H9 (cell line): ENCODE measurements at regions not wholly inside any gene's neighbourhood (a gene's known extent, or its start where the extent isn't known, plus 50 kb on each side); places are given as distances from the start of the nearest gene placed in this dataset.

ENCODE experiments used
- DNase-seq: peaks from one replicate; pipeline ENCODE4 v3.0.0-alpha.2; 2017
- H2AFZ ChIP-seq: one replicate; pipeline ENCODE4 v1.6.1; 2013; ENCODE audit warnings: mild to moderate bottlenecking, low read length, control low read depth, moderate library complexity
- H2AK5ac ChIP-seq: 2 replicates; pipeline ENCODE4 v1.6.1; 2013; ENCODE audit warnings: low read length, control low read depth, mixed read lengths; ENCODE audit not compliant: insufficient read length
- H2BK120ac ChIP-seq: one replicate; pipeline ENCODE4 v1.6.1; 2013; ENCODE audit warnings: low read depth, mild to moderate bottlenecking, low read length, control low read depth, inconsistent platforms; ENCODE audit not compliant: poor library complexity, severe bottlenecking
- H2BK12ac ChIP-seq: 2 replicates; pipeline ENCODE4 v1.6.1; 2013; ENCODE audit warnings: low read length, control low read depth, mixed read lengths, low read depth; ENCODE audit not compliant: insufficient read length
- H2BK15ac ChIP-seq: 2 replicates; pipeline ENCODE4 v1.6.1; 2013; ENCODE audit warnings: low read depth, low read length, control low read depth
- H2BK20ac ChIP-seq: one replicate; pipeline ENCODE4 v1.6.1; 2013; ENCODE audit warnings: low read depth, mild to moderate bottlenecking, low read length, control low read depth, inconsistent platforms; ENCODE audit not compliant: poor library complexity, severe bottlenecking
- H2BK5ac ChIP-seq: 2 replicates; pipeline ENCODE4 v1.6.1; 2013; ENCODE audit warnings: low read length, control low read depth, mixed read lengths; ENCODE audit not compliant: insufficient read length
- H3K14ac ChIP-seq: 2 replicates; pipeline ENCODE4 v1.6.1; 2013; ENCODE audit warnings: low read length, control low read depth; ENCODE audit not compliant: insufficient read depth
- H3K18ac ChIP-seq: 2 replicates; pipeline ENCODE4 v1.6.1; 2013; ENCODE audit warnings: low read depth, mild to moderate bottlenecking, mixed read lengths, low read length, control low read depth; ENCODE audit not compliant: insufficient read length
- H3K23ac ChIP-seq: 2 replicates; pipeline ENCODE4 v1.6.1; 2013; ENCODE audit warnings: low read length, control low read depth, mixed read lengths, low read depth; ENCODE audit not compliant: insufficient read length
- H3K23me2 ChIP-seq: 2 replicates; pipeline ENCODE4 v1.6.1; 2013; ENCODE audit warnings: low read depth, mild to moderate bottlenecking, mixed read lengths, low read length, control low read depth; ENCODE audit not compliant: insufficient read length, poor library complexity, severe bottlenecking
- H3K27ac ChIP-seq: 2 replicates; pipeline ENCODE4 v1.5.1; 2013; ENCODE audit warnings: low read length, control low read depth, mixed read lengths, low read depth; ENCODE audit not compliant: insufficient read length
- H3K27me3 ChIP-seq: 2 replicates; pipeline ENCODE4 v1.6.1; 2013; ENCODE audit warnings: low read length, control low read depth, inconsistent platforms; ENCODE audit not compliant: insufficient read depth
- H3K4ac ChIP-seq: 2 replicates; pipeline ENCODE4 v1.6.1; 2013; ENCODE audit warnings: low read depth, mild to moderate bottlenecking, control low read depth, inconsistent platforms, low read length, moderate library complexity
- H3K4me1 ChIP-seq: 2 replicates; pipeline ENCODE4 v1.6.1; 2013; ENCODE audit warnings: low read length, control low read depth, inconsistent platforms; ENCODE audit not compliant: insufficient read depth
- H3K4me2 ChIP-seq: 2 replicates; pipeline ENCODE4 v1.6.1; 2013; ENCODE audit warnings: low read length, control low read depth, mixed read lengths; ENCODE audit not compliant: insufficient read length, insufficient read depth
- H3K56ac ChIP-seq: 2 replicates; pipeline ENCODE4 v1.6.1; 2013; ENCODE audit warnings: low read depth, mild to moderate bottlenecking, mixed read lengths, low read length, control low read depth; ENCODE audit not compliant: insufficient read length
- H3K79me1 ChIP-seq: 2 replicates; pipeline ENCODE4 v1.6.1; 2013; ENCODE audit warnings: low read depth, mild to moderate bottlenecking, moderate library complexity, low read length, control low read depth, inconsistent platforms; ENCODE audit not compliant: insufficient read depth, poor library complexity, severe bottlenecking
- H3K79me2 ChIP-seq: 2 replicates; pipeline ENCODE4 v1.6.1; 2013; ENCODE audit warnings: low read length, control low read depth, inconsistent platforms; ENCODE audit not compliant: insufficient read depth
- H3K9ac ChIP-seq: 2 replicates; pipeline ENCODE4 v1.6.1; 2013; ENCODE audit warnings: low read length, control low read depth, mixed read lengths; ENCODE audit not compliant: insufficient read length; ENCODE audit errors: extremely low read depth
- H3K9me3 ChIP-seq: one replicate; pipeline ENCODE4 v1.6.1; 2013; ENCODE audit warnings: low read depth, low read length, inconsistent platforms; ENCODE audit not compliant: control insufficient read depth
- H3T11ph ChIP-seq: one replicate; pipeline ENCODE4 v1.6.1; 2013; ENCODE audit warnings: mild to moderate bottlenecking, low read length, control low read depth, inconsistent platforms
- H4K20me1 ChIP-seq: one replicate; pipeline ENCODE4 v1.6.1; 2013; ENCODE audit not compliant: control insufficient read depth, insufficient read length, insufficient read depth
- H4K5ac ChIP-seq: 2 replicates; pipeline ENCODE4 v1.6.1; 2013; ENCODE audit warnings: low read depth, mild to moderate bottlenecking, mixed read lengths, low read length, control low read depth; ENCODE audit not compliant: insufficient read length
- H4K8ac ChIP-seq: replicated peaks from 2 replicates; pipeline ENCODE4 v1.6.1; 2013; ENCODE audit warnings: low read length, control low read depth, mixed read lengths, low read depth; ENCODE audit not compliant: insufficient read length
- H4K91ac ChIP-seq: 2 replicates; pipeline ENCODE4 v1.6.1; 2013; ENCODE audit warnings: low read depth, mild to moderate bottlenecking, moderate library complexity, mixed read lengths, low read length, control low read depth; ENCODE audit not compliant: insufficient read length
- H3K27ac Mint-ChIP-seq, 3 experiments: 2 replicates in 2 of 3; 3 replicates in 1 of 3; pipeline ENCODE4 v1.8.0; 2020 to 2021; ENCODE audit warnings: mixed read lengths in 3 of 3, mild to moderate bottlenecking in 1 of 3, moderate library complexity in 1 of 3
- H3K27me3 Mint-ChIP-seq: 2 replicates; pipeline ENCODE4 v1.8.0; 2021; ENCODE audit warnings: low read depth, mild to moderate bottlenecking, moderate library complexity, mixed read lengths
- H3K36me3 Mint-ChIP-seq, 3 experiments: 2 replicates in 2 of 3; 3 replicates in 1 of 3; pipeline ENCODE4 v1.8.0; 2020 to 2021; ENCODE audit warnings: low read depth in 3 of 3, mixed read lengths in 3 of 3; ENCODE audit not compliant: insufficient read depth in 1 of 3
- H3K4me1 Mint-ChIP-seq, 2 experiments: 2 replicates each; pipeline ENCODE4 v1.8.0; 2020; ENCODE audit warnings: mixed read lengths in 2 of 2
- H3K4me3 Mint-ChIP-seq, 2 experiments: 2 replicates in 1 of 2; 3 replicates in 1 of 2; pipeline ENCODE4 v1.8.0; 2020 to 2021; ENCODE audit warnings: mild to moderate bottlenecking in 2 of 2, mixed read lengths in 2 of 2, moderate library complexity in 1 of 2
- H3K9me3 Mint-ChIP-seq, 2 experiments: 2 replicates in 1 of 2; 3 replicates in 1 of 2; pipeline ENCODE4 v1.8.0; 2020; ENCODE audit warnings: mild to moderate bottlenecking in 2 of 2, mixed read lengths in 2 of 2, moderate library complexity in 1 of 2
- CTCF ChIP-seq: fragments of 200-600 bp; sonication (generic); conservative IDR thresholded peaks from 3 replicates; pipeline ENCODE4 v1.8.0; 2021; ENCODE audit warnings: antibody characterized with exemption, mild to moderate bottlenecking
- WGBS: extraction: QIAGEN DNeasy Blood & Tissue Kit; methylation state at CpG from one replicate; pipeline ENCODE4 v1.1.7; 2013; ENCODE audit warnings: missing lambda C conversion rate, low lambda C conversion rate, mixed read lengths; ENCODE audit not compliant: insufficient read length; ENCODE audit errors: extremely low coverage; 5-methylcytosine and 5-hydroxymethylcytosine counted together

GRCh38 chr5:167624053-167624452 lies 667.4 kb upstream of the WWC1 start:
- H4K20me1 ChIP-seq: no peaks in the 10 kb centered on the region
- H2BK15ac ChIP-seq: no peak overlapping the region
- no peak overlapping the region for H3K23ac ChIP-seq
- no peak overlapping the region for H4K8ac ChIP-seq
- H4K91ac ChIP-seq: no peak overlapping the region
- no peak for TF ChIP-seq CTCF
- no peak overlapping the region for H3K4me3 Mint-ChIP-seq
- no peak overlapping the region for H3K18ac ChIP-seq
- no peaks in the 10 kb centered on the region for H3K9me3 Mint-ChIP-seq
- no peak overlapping the region for H3K27ac ChIP-seq
- no peaks in the 10 kb centered on the region for H3K23me2 ChIP-seq
- H3K27ac Mint-ChIP-seq: no peak overlapping the region
- no peak for DNase-seq
- H3K79me1 ChIP-seq: no peaks in the 10 kb centered on the region
- no peak overlapping the region for H3K56ac ChIP-seq
- no peak overlapping the region for H4K5ac ChIP-seq
- no peak overlapping the region for H3K9ac ChIP-seq
- H3K9me3 ChIP-seq: no peaks in the 10 kb centered on the region
- no peaks in the 10 kb centered on the region; the same call in 1 of the 2 replicates for H3K27me3 Mint-ChIP-seq
- H3K4me2 ChIP-seq: no peak overlapping the region
- no peaks in the 10 kb centered on the region for H3K4me1 ChIP-seq
- no peaks in the 10 kb centered on the region for H3K79me2 ChIP-seq
- H3K4me1 Mint-ChIP-seq: peaks cover 6 to 15% of the 10 kb centered on the region in 2 experiments
- H3K14ac ChIP-seq: no peak overlapping the region
- no peak overlapping the region for H2BK20ac ChIP-seq
- H3K4ac ChIP-seq: no peak overlapping the region
- no CpG with 5 or more reads among the region's 2 CpGs for WGBS
- H2BK5ac ChIP-seq: no peak overlapping the region
- H2AFZ ChIP-seq: no peak overlapping the region
- H3T11ph ChIP-seq: no peak overlapping the region
- no peaks in the 10 kb centered on the region; a peak in 1 of 7 replicates for H3K36me3 Mint-ChIP-seq
- no peak overlapping the region for H2AK5ac ChIP-seq
- H3K27me3 ChIP-seq: no peaks in the 10 kb centered on the region
- H2BK12ac ChIP-seq: no peak overlapping the region
- H2BK120ac ChIP-seq: no peak overlapping the region
